Esophagus muscularis mucosa (tissue), 3 donors: ENCODE measurements at regions not wholly inside any gene's neighbourhood (a gene's known extent, or its start where the extent isn't known, plus 50 kb on each side); places are given as distances from the start of the nearest gene placed in this dataset.
"Not testable (repeated sequence)": the region's sequence is repeated elsewhere in the genome, so short reads cannot be mapped to it uniquely, and the experiment has no call there.

Source experiments
- POLR2AphosphoS5 ChIP-seq, 2 donors: sonication (generic); formaldehyde crosslinking; IDR thresholded peaks; one replicate each; pipeline ENCODE4 v1.6.1; 2017; ENCODE audit warnings: antibody characterized with exemption in 2 of 2
- TF ChIP-seq, protein P1 (sequence below), 3 experiments: fragments of 200-600 bp in 2 of 3; fragments of 450-650 bp in 1 of 3; sonication (generic) in 2 of 3; IDR thresholded peaks; one replicate each; pipeline ENCODE4 v1.5.1; 2017 to 2019; ENCODE audit warnings: antibody characterized with exemption in 3 of 3, mild to moderate bottlenecking in 2 of 3, moderate library complexity in 1 of 3

GRCh38 chr2:131606366-131606765 is 78.7 kb downstream of the CCDC74A start:
- TF ChIP-seq, protein P1, sequence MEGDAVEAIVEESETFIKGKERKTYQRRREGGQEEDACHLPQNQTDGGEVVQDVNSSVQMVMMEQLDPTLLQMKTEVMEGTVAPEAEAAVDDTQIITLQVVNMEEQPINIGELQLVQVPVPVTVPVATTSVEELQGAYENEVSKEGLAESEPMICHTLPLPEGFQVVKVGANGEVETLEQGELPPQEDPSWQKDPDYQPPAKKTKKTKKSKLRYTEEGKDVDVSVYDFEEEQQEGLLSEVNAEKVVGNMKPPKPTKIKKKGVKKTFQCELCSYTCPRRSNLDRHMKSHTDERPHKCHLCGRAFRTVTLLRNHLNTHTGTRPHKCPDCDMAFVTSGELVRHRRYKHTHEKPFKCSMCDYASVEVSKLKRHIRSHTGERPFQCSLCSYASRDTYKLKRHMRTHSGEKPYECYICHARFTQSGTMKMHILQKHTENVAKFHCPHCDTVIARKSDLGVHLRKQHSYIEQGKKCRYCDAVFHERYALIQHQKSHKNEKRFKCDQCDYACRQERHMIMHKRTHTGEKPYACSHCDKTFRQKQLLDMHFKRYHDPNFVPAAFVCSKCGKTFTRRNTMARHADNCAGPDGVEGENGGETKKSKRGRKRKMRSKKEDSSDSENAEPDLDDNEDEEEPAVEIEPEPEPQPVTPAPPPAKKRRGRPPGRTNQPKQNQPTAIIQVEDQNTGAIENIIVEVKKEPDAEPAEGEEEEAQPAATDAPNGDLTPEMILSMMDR (IDR thresholded peaks at IDR 0.05) = not testable (repeated sequence)
- TF ChIP-seq POLR2AphosphoS5 (IDR thresholded peaks at IDR 0.05) = not testable (repeated sequence)
